DND-41 (cell line): ENCODE measurements at regions not wholly inside any gene's neighbourhood (a gene's known extent, or its start where the extent isn't known, plus 50 kb on each side); places are given as distances from the start of the nearest gene placed in this dataset.

Experiments
- EZH2 ChIP-seq: IDR thresholded peaks from 3 replicates; pipeline ENCODE4 v1.6.1; 2012; ENCODE audit warnings: borderline replicate concordance, low read depth, mild to moderate bottlenecking, moderate library complexity, low read length, inconsistent platforms; ENCODE audit not compliant: severe bottlenecking
- TF ChIP-seq, protein P1 (sequence below): IDR thresholded peaks from 2 replicates; pipeline ENCODE4 v1.5.1; 2012; ENCODE audit warnings: borderline replicate concordance, low read length, moderate library complexity, mild to moderate bottlenecking; ENCODE audit not compliant: poor library complexity, severe bottlenecking; ENCODE audit errors: extremely low read depth

DNA sequence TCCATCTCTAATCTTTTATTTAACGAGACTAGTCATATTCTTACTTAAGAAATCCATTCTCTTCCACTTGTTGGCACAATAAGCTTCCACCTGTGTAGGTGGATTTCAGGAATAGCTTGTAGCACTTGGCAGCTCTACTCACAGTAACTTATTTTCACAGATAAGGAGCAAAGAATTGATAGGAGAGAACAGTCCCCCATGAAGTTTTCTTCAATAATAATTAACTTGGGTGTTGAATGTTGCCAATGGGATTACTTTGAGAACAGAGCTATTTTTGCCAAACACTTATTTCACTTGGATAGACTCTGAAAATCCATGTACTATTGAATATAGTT, 1388.6 kb upstream of the PIK3C3 start:
- TF ChIP-seq, protein P1, sequence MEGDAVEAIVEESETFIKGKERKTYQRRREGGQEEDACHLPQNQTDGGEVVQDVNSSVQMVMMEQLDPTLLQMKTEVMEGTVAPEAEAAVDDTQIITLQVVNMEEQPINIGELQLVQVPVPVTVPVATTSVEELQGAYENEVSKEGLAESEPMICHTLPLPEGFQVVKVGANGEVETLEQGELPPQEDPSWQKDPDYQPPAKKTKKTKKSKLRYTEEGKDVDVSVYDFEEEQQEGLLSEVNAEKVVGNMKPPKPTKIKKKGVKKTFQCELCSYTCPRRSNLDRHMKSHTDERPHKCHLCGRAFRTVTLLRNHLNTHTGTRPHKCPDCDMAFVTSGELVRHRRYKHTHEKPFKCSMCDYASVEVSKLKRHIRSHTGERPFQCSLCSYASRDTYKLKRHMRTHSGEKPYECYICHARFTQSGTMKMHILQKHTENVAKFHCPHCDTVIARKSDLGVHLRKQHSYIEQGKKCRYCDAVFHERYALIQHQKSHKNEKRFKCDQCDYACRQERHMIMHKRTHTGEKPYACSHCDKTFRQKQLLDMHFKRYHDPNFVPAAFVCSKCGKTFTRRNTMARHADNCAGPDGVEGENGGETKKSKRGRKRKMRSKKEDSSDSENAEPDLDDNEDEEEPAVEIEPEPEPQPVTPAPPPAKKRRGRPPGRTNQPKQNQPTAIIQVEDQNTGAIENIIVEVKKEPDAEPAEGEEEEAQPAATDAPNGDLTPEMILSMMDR: no peak
- no peak for TF ChIP-seq EZH2
